ENCODE measurements at regions not wholly inside any gene's neighbourhood (a gene's known extent, or its start where the extent isn't known, plus 50 kb on each side); places are given as distances from the start of the nearest gene placed in this dataset.

GRCh38 chr9:71557310-71557709 is 211.0 kb downstream of the CEMIP2 start:
- no peaks in the 10 kb centered on the region for H3K9me2 ChIP-seq (replicated peaks; ENCODE audit: low read length)
- H3K4me2 ChIP-seq (ENCODE audit: low read length): no peak overlapping the region
- H3F3A ChIP-seq (ENCODE audit: low read length, unreplicated experiment): no peaks in the 10 kb centered on the region
- no peak overlapping the region for H3K27ac ChIP-seq (ENCODE audit: low read length)
- DNase-seq (no peak), ATAC-seq (no peak)
- no peaks in the 10 kb centered on the region for H3K36me3 ChIP-seq (ENCODE audit: low read depth, low read length)
- TF ChIP-seq EZH2 (IDR thresholded peaks at IDR 0.05; ENCODE audit: low read length, unreplicated experiment) (no peak), CTCF (conservative IDR thresholded peaks at IDR 0.05; ENCODE audit: low read depth, low read length) (no peak), EZH2phosphoT487 (IDR thresholded peaks at IDR 0.05; ENCODE audit: borderline replicate concordance, low read length) (no peak)
- CTCF ChIA-PET: no interaction called here
- no peak overlapping the region for H3K4me3 ChIP-seq (ENCODE audit: low read length)
- H3K27me3 ChIP-seq (ENCODE audit: low read length): peaks cover 43% of the 10 kb centered on the region
- no peaks in the 10 kb centered on the region for H4K20me1 ChIP-seq (ENCODE audit: low read length)
- H3K9me3 ChIP-seq (ENCODE audit: low read length): no peaks in the 10 kb centered on the region
- H3K4me1 ChIP-seq (ENCODE audit: insufficient read depth, low read length): no peaks in the 10 kb centered on the region
- no peak overlapping the region for H2AFZ ChIP-seq (ENCODE audit: low read length)
- POLR2A ChIA-PET (ENCODE audit: unreplicated experiment): no interaction called here
- H3K79me2 ChIP-seq (ENCODE audit: low read length): no peaks in the 10 kb centered on the region
- no TSS peak for BruUV-seq (replicated peaks)
- intact Hi-C loops (cut with micrococcal nuclease): no loop called here
- no peak overlapping the region for H3K9ac ChIP-seq (ENCODE audit: low read length)

- H3K27ac ChIP-seq (ENCODE audit: low read length): no peak overlapping the region
- H3K4me1 ChIP-seq (ENCODE audit: insufficient read depth, low read length): no peaks in the 10 kb centered on the region
- no TSS peak for BruUV-seq (replicated peaks)
- H3K4me3 ChIP-seq (ENCODE audit: low read length): no peak overlapping the region
- no peak for DNase-seq
- H2AFZ ChIP-seq (ENCODE audit: low read length): no peak overlapping the region
- no peaks in the 10 kb centered on the region for H3K9me3 ChIP-seq (ENCODE audit: low read length)
- no peaks in the 10 kb centered on the region for H3F3A ChIP-seq (ENCODE audit: low read length, unreplicated experiment)
- H3K9ac ChIP-seq (ENCODE audit: low read length): no peak overlapping the region
- ATAC-seq: no peak
- H3K36me3 ChIP-seq (ENCODE audit: low read depth, low read length): no peaks in the 10 kb centered on the region
- H4K20me1 ChIP-seq (ENCODE audit: low read length): no peaks in the 10 kb centered on the region
- H3K27me3 ChIP-seq (ENCODE audit: low read length): peaks cover 48% of the 10 kb centered on the region
- TF ChIP-seq EZH2phosphoT487 (IDR thresholded peaks at IDR 0.05; ENCODE audit: borderline replicate concordance, low read length): no peak
- no peak for TF ChIP-seq EZH2 (IDR thresholded peaks at IDR 0.05; ENCODE audit: low read length, unreplicated experiment)
- TF ChIP-seq CTCF (conservative IDR thresholded peaks at IDR 0.05; ENCODE audit: low read depth, low read length): no peak
- H3K9me2 ChIP-seq (replicated peaks; ENCODE audit: low read length): no peaks in the 10 kb centered on the region
- H3K79me2 ChIP-seq (ENCODE audit: low read length): no peaks in the 10 kb centered on the region
- intact Hi-C loops (cut with micrococcal nuclease): no loop called here
- CTCF ChIA-PET: no interaction called here
- POLR2A ChIA-PET (ENCODE audit: unreplicated experiment): no interaction called here
- no peak overlapping the region for H3K4me2 ChIP-seq (ENCODE audit: low read length)
Observed at GRCh38 chr9:71552480-71552879, 215.8 kb downstream of the CEMIP2 start.

GRCh38 chr9:71549023-71549422 is 219.3 kb downstream of the CEMIP2 start:
- BruUV-seq (replicated peaks): no TSS peak
- no peak for TF ChIP-seq CTCF (conservative IDR thresholded peaks at IDR 0.05; ENCODE audit: low read depth, low read length)
- TF ChIP-seq EZH2phosphoT487 (IDR thresholded peaks at IDR 0.05; ENCODE audit: borderline replicate concordance, low read length): no peak
- no peak for TF ChIP-seq EZH2 (IDR thresholded peaks at IDR 0.05; ENCODE audit: low read length, unreplicated experiment)
- Histone ChIP-seq H3F3A (ENCODE audit: low read length, unreplicated experiment) (no peaks in the 10 kb centered on the region), H3K9me2 (replicated peaks; ENCODE audit: low read length) (no peaks in the 10 kb centered on the region), H3K27me3 (ENCODE audit: low read length) (peaks cover 61% of the 10 kb centered on the region), H4K20me1 (ENCODE audit: low read length) (no peaks in the 10 kb centered on the region), H3K36me3 (ENCODE audit: low read depth, low read length) (no peaks in the 10 kb centered on the region), H3K4me1 (ENCODE audit: insufficient read depth, low read length) (no peaks in the 10 kb centered on the region), H3K79me2 (ENCODE audit: low read length) (no peaks in the 10 kb centered on the region), H3K4me3 (ENCODE audit: low read length) (no peak overlapping the region), H3K4me2 (ENCODE audit: low read length) (no peak overlapping the region), H3K9ac (ENCODE audit: low read length) (no peak overlapping the region), H2AFZ (ENCODE audit: low read length) (no peak overlapping the region), H3K9me3 (ENCODE audit: low read length) (no peaks in the 10 kb centered on the region), H3K27ac (ENCODE audit: low read length) (no peak overlapping the region)
- ChIA-PET POLR2A (ENCODE audit: unreplicated experiment) (no interaction called here), CTCF (no interaction called here)
- intact Hi-C loops (cut with micrococcal nuclease): no loop called here
- DNase-seq: no peak
- no peak for ATAC-seq

All from PC-3 (cell line).